ENCODE measurements at regions not wholly inside any gene's neighbourhood (a gene's known extent, or its start where the extent isn't known, plus 50 kb on each side); places are given as distances from the start of the nearest gene placed in this dataset.

DNA sequence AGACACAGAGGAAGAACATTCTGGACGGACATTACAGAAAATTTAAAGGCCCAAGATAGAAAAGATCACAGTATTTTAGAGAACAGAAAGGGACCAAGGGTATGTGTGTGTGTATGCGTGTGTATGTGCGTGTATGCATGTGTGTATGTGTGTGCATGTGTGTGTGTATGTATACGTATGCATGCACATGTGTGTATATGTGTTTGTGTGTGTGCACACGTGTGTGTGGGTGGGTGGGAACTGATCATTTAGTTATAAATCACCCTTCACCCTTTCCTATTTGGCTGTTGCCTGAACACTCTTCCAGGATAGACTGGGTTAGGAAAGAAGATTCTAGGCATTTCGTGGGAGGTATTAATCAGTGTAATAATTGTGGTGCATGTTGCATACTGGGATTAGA lies 634.4 kb downstream of the DHX35 start:
- intact Hi-C loops (cut with DNase I), result no loop called here
- ATAC-seq (no peak), DNase-seq (no peak)

DNA sequence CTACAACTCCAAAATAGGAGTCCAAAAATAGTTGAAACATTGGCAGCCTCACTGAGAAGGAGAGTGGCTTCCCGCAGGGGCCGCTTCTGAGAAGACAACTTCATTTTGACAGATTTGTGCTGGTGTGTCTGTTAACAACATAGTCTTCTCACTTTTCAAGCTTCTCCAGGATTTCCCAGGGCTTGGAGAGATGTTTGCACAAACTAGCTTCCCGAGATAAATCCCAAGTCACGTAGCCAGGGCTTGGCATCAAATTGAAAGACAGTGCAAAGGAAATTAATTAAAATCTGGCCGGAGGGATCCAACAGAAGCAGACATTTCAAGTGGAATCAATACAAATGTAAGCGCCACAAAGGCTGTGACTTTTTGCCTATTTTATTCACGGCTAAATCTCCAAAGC lies 630.2 kb downstream of the DHX35 start:
- ATAC-seq (no peak), DNase-seq (no peak)
- intact Hi-C loops (cut with DNase I), result no loop called here

DNA sequence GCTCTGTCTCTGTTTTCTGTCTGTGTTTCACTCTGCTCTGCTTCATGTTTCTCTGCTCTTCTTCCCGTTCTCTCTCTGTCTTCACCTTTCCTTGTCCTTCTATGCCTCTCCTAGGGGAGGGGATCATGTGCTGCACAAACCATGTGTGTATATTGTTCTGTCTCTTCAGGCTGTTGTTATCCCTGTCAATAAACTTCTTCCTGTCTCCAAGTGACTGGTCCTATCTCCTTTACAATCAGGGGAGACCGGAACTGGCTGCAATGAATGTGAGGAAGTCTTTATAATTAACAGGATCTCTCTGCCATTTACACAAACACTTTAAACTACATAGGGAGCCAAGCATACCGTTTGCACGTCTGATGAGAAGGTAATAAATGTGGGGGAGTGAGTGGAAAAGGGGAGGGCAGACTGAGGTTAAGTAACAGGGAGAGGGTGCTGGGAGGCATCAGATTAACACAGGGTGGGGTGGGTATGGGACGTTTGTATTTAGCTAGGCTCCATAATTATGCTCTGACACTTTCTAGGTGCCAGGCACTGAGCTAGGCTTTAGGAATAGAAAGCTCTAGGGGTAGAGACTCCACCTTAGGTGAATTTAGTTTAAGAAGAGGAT lies 626.1 kb downstream of the DHX35 start:
- intact Hi-C loops (cut with DNase I), result no loop called here
- no peak for DNase-seq
- ATAC-seq, result peak in 1 of 2 donors; percentile 44

DNA sequence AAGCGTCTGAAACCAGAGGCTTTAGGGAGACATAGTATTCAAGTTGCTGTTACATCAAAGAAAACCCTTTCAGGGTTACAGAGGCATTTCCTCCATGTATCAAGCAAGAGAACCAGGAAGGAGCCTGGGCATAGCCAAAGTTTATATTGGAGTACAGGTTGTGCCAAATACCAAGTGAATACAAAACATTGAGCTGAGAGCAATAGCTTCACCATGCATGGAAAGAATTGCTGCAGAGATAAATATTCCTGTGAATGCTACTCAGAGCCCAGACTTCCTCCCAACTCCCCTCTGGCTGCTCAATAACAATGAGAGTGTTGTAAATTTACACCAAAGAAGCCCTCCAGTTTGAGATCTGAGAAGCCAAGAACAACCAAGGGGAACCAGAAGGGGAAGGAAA lies 618.9 kb downstream of the DHX35 start:
- DNase-seq (no peak), ATAC-seq (no peak)
- intact Hi-C loops (cut with DNase I), result no loop called here

DNA sequence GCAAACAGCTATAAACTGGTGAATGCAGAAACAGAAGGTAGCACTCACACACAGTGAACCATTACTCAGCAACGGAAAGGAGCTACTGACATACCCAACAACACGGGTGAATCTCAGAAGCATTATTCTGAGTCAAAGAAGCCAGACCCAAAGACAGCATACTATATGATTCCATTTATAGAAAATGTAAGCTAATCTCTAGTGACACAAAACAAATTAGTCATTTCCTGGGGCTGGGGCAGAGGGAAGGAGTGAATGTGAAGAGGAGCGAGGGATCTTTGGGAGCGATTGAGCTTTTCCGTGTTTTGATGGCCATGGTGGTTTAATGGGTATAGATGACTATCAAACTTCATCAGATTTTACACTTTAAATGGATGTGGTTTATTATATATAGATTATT lies 614.6 kb downstream of the DHX35 start:
- intact Hi-C loops (cut with DNase I), result no loop called here
- ATAC-seq (no peak), DNase-seq (no peak)

DNA sequence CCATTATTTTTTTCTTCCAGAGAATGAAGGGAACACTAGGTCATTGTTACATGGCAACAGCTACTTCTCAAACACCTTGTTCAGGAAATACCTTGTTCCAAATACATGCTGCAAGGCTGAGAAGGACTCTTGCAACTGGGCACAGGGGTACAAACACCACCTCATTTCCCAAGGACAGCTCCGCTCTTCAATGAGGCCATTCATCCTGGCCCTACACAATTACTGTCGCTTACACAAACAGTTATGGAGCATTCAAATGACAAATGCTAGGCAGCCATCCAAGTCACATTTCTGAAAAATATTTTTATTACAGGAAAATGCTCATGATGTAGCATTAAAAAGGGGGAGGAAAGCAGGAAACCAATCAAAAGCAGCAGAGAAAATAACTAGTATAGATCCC lies 611.9 kb downstream of the DHX35 start:
- intact Hi-C loops (cut with DNase I), result no loop called here
- no peak for ATAC-seq
- no peak for DNase-seq

DNA sequence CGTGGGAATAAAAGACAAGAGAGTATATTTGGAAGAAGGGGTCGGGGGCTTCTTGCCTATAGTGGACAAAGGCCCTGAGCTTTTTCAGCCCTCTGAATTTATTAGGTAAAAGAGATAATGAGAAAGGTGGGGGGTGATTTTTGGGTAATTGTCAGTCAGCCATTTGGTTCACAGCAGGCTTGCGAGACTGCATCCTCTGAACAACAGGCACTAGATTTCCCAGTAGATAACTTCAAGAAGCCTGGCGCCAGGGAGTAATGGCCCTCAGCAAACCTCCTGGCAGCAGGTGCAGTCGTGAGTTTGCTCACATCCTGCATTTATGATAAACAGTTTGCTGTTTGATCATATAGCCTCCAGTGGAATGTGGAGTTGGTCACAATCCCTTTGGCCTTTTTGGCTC lies 609.0 kb downstream of the DHX35 start:
- no peak for DNase-seq
- intact Hi-C loops (cut with DNase I), result no loop called here
- ATAC-seq, result no peak

DNA sequence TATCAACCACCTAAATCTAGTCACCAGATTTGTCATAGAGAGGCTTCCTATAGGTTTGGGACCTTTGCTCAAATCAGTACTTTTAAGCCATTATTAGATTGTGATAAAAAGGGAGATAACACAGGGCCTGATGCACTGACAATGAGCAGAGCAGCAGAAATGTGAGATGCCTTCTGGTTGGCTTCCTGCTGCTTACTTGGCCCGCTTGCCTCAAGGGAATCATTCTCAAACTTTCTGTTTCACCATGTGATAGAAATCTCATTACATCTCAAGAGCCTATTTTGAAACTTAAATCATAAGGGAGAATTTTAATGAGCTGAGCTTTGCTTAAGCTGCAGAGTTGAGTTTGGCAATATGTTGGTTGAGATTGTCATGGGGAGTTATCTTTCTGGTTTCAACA lies 606.0 kb downstream of the DHX35 start:
- ATAC-seq, result peak in 1 of 2 donors; percentile 38
- intact Hi-C loops (cut with DNase I), result no loop called here
- no peak for DNase-seq

DNA sequence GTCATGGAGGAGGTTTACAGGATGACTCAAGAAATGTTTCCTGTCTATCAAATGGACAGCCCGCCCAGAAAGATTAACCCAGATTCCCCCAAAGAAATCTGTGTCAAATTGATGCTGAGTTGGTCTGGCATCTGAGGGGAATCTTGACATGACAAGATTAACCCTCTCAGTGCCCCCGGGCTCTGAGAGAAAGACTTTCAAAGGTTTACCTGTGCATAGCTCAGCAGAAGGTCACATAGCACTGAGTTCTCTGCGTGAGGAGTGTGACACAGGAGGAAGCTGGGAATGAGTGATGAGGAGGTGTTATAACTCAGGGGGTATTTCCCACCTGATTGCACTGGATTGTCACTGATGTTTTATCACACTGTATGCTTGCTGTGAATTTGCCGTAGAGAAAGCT lies 601.2 kb downstream of the DHX35 start:
- intact Hi-C loops (cut with DNase I), result no loop called here
- DNase-seq (no peak), ATAC-seq (no peak)

DNA sequence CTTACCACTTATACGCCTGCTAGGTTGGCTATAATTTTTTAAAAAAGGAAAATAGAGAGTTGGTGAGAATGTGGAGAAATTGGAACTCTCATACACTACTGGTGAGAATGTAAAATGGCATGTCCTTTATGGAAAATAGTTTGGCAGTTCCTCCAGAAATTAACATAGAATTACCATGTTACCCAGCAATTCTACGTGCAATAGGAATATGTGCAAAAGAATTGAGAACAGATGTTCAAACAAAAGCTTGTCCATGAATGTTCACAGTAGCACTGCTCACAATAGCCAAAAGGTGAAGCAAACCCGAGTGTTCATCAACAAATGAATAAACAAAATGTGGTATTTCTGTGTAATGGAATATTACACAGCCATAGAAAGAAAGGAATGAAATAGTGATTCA lies 592.2 kb downstream of the DHX35 start:
- no peak for DNase-seq
- intact Hi-C loops (cut with DNase I), result no loop called here
- no peak for ATAC-seq

DNA sequence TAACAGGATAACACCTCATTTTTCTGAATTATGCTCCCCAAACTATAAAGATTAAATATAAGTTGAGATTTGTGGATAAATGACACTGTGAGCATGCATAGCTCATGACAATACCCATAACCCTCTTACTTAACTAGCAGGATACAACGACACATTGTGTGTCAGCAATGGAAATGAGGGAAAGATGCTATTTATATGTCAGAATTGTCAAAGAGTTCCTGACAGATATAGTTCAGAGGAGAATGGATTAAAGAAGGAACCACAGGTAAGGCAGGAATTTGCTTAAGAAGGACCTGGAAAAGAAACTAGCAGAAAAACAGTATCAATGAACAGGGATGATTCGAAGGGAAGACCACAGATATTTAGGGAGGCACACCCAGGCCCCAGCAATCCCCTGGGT lies 591.0 kb downstream of the DHX35 start:
- ATAC-seq, result no peak

DNA sequence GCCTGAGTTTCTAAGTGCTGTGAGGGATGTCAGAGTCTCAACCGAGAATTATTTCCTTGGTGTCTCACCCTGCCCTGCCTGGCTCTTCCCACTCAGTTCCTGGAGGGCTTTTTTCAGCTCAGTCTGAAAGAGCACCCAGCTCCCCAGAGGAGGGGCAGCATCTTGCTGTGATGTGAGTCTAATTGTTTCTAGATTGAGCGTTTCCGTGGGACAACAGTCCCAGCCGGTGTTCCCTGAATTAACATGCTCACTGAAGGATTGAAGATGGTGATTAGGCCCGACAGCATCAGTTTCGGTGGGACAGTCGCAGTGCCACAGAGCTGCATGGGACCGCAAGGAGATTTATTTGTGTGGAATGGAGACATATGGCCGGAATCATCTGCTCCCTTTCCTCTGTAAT lies 587.6 kb downstream of the DHX35 start:
- ATAC-seq (no peak), DNase-seq (no peak)
- intact Hi-C loops (cut with DNase I), result no loop called here

More for the DNA sequence above, 591.0 kb downstream of the DHX35 start:
- DNase-seq, result no peak
- intact Hi-C loops (cut with DNase I), result no loop called here

DNA sequence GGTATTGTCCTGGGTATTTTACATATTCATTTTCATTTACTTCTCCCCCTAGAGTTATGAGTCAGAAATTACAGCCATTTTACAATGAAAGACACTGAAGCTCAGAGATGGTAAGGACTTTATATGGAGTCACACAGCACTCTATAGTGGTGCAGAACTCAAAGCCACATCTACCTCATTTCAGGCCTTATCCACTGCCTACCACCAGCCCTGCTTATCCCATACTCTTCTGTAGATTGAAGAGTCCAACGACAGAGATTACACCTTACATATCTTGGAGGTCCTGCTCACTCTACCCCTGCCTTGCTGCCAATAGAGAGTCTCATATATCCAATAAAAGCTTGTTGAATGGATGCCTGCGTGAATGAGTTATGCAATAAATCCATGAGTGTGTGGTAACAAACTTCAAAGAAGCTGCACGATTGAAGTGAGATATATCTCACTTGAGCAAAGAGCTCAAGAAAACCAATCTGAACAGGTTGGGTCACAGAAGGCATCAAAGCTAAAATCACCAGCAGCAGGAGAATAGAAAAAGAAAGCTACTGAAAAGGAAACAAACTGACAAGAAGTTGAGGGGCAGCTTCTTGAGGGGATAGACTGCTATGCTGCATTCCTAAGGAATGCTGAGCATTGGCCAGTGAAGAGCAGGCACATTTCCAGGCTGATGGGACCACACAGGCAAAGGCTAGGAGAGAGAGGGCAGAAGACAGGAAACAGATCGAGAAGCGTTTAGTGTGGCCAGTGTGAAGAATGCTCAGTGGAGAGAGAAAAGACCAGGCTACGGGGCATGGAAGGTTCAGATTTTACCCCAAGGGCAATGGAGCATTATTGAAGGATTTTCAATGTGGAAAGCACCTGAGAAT lies 585.6 kb downstream of the DHX35 start:
- DNase-seq (no peak), ATAC-seq (no peak)
- intact Hi-C loops (cut with DNase I), result no loop called here

DNA sequence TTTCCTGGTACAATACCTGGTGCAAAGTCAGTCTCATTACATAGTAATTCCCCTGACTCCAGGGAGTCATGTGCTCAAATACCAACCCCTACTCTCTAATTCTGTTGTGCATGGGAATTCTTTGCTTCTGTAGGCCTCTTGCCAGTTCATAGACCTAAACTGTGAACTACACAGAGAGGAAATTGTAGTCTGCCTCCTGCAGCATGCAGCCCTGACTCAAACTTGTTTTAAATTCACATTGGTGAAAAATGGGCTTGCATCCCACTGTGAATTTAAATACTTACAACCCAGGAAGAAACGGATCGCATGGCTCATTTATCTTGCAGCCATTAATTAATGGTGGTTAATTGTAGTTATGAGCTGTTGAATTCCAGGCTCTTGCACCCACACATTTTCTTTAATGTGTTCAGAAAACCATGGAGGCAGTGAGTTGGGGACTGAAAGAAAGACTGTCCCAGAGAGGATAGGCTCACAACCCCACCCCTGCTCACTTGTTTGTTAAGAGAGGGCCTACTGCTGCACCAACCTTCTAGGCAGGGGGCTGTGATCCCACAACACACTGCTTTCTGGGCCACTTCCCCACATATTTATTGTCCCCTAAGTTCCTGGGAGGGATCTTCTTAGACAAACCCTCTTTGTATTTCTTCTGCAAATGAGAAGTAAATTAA lies 579.1 kb downstream of the DHX35 start:
- DNase-seq (no peak), ATAC-seq (no peak)
- intact Hi-C loops (cut with DNase I), result no loop called here

DNA sequence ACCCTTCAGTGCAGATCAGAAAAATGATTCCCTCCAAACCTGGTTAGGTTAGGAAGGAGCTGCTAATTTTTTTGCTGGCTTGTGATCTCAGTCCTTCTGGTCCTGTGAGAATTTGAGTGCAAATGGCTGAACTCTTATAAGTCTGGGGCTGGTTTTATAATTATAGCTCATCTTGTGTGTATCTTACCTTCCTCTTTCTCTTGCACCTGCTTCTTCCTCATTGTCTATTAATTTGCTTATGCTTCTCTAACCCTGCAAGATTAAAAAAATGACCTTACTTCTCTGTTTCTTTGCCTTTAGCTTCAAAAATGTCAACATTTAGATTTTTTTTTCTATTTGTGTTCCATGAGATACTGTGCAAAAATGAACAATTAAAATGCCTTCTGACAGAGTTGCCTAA lies 576.2 kb downstream of the DHX35 start:
- DNase-seq, result no peak
- ATAC-seq, result no peak
- intact Hi-C loops (cut with DNase I), result no loop called here

DNA sequence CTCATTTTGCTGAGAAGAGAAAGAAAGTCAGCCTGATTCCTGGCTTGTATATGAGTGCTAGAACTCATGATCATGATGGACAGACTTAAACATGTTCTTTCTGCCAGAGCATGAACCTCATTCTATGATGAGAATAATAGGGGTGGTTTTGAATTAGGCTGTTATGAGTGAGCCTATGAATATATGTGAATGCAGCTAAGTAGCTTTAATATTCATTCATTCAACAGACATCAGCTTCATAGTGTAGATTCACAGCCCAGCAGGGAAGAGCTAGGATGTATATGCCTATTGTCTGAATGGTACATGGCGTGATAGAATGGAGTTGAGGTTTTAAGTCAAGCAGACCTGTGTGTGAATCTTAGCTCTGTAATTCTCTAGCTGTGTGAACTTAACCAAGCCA lies 573.2 kb downstream of the DHX35 start:
- intact Hi-C loops (cut with DNase I), result no loop called here
- ATAC-seq, result no peak

DNA sequence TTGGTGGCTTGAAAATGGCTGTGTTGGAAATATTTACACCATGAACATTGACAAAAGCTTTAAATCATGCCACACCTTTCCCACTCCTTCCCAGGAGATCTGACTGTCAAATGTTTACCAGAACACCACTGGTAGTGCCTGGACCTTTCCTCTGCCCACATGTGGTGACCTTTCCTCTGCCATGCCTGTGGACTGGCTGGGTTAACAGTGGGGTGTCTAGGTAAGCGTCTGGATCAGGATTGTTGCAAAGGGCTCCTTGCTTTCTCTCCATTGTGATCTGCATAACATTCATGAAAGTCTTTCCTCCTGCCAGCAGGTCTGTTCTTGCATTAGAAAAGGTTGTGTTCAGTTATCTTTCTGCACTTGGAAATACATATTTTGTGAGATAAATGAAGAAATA lies 572.7 kb downstream of the DHX35 start:
- intact Hi-C loops (cut with DNase I), result no loop called here
- no peak for ATAC-seq
- no peak for DNase-seq

More for the DNA sequence above, 573.2 kb downstream of the DHX35 start:
- no peak for DNase-seq

DNA sequence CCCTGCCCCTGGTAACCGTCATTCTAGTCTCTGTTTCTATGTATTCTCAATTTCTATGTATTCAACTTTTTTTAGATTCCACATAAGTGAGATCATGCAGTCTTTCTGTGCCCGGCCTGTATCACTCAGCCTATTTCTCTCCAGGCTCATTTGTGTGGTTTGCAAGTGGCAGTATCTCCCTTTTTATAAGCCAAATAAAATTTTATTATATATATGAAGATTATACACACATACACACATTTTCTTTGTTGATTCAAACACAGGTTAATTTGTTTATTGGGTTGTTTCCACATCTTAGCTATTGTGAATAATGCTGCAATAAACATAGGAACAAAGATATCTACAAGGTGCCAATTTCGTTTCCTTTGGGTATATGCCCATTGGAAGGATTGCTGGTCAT lies 571.7 kb downstream of the DHX35 start:
- DNase-seq (no peak), ATAC-seq (no peak)
- intact Hi-C loops (cut with DNase I), result no loop called here

DNA sequence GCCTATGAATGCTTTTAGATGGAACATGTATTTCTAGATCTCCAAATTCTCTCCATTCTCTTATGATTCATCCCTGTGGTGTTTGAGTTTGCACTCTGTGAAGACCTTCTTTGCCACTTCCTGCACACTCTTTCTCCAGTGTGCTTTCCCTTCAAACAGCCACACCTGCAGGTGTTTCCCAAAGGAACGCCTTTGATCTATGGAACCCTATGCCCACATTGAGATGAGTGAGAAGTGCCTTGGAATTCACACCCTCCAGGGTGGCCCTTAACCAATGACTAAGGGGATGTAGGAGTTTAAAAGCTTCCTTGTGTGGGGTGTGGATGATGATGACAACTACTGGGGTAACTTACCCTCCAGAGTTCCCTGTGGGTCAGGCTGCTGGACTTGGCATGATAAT lies 570.1 kb downstream of the DHX35 start:
- intact Hi-C loops (cut with DNase I), result no loop called here
- DNase-seq (no peak), ATAC-seq (no peak)

DNA sequence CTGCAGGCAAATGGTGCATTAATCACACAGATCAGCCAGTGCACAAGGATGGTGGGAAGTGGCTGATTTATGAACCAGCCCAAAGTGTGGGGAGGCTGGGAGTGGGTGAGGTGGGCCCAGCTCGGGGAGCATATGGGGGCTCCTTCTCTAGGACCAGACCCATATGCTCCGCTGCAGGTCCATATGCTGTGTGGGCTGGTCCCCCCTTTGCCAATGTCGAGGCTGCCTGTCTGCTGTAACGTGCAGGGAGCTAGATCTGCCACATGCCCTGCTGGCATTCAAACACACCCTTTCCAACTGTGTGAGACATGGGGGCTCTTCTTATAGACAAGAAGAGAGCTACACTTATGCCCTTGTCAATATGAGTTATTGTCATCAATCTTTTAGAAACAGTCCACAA lies 566.3 kb downstream of the DHX35 start:
- intact Hi-C loops (cut with DNase I), result no loop called here
- DNase-seq (no peak), ATAC-seq (no peak)
